Tibial artery (tissue), 4 donors: ENCODE measurements at regions not wholly inside any gene's neighbourhood (a gene's known extent, or its start where the extent isn't known, plus 50 kb on each side); places are given as distances from the start of the nearest gene placed in this dataset.

Experiments used
- DNase-seq, 2 donors: peaks; one replicate each; pipeline ENCODE4 v3.0.0-alpha.2; 2019
- H3K27ac ChIP-seq, 2 donors: fragments of 200-600 bp; sonication (generic) in 1 of 2; 1 replicate in 1 of 2; 2 replicates in 1 of 2; pipeline ENCODE4 v1.5.1; 2018 to 2019; ENCODE audit warnings: mild to moderate bottlenecking in 1 of 2
- H3K27me3 ChIP-seq, 2 donors: fragments of 200-600 bp; sonication (generic) in 1 of 2; one replicate each; pipeline versions ENCODE4 v1.5.1 to v1.6.0; 2016 to 2019
- H3K36me3 ChIP-seq, 3 donors: fragments of 200-600 bp; sonication (generic) in 2 of 3; one replicate each; pipeline ENCODE4 v1.5.1; 2016 to 2019; ENCODE audit warnings: mild to moderate bottlenecking in 2 of 3
- H3K4me1 ChIP-seq, 4 donors: fragments of 200-600 bp; sonication (generic) in 2 of 4; 1 replicate in 3 of 4; 2 replicates in 1 of 4; pipeline ENCODE4 v1.5.1; 2016 to 2019
- H3K4me3 ChIP-seq, 2 donors: fragments of 200-600 bp; sonication (generic) in 1 of 2; 1 replicate in 1 of 2; 2 replicates in 1 of 2; pipeline ENCODE4 v1.5.1; 2018 to 2019; ENCODE audit warnings: mild to moderate bottlenecking in 2 of 2
- H3K9me3 ChIP-seq, 3 donors: fragments of 200-600 bp; sonication (generic) in 1 of 3; one replicate each; pipeline ENCODE4 v1.5.1; 2016 to 2019
- intact Hi-C: fragments of 100-400 bp; cut with DNase I; formaldehyde crosslinking; loops from one replicate; pipeline ENCODE4 v1.15.0; 2023; ENCODE audit warnings: low total_unique reads
- TF ChIP-seq, protein P1 (sequence below), 2 experiments: fragments of 200-600 bp in 1 of 2; fragments of 450-650 bp in 1 of 2; IDR thresholded peaks; one replicate each; pipeline ENCODE4 v1.5.1; 2017 to 2019; ENCODE audit warnings: antibody characterized with exemption in 2 of 2, mild to moderate bottlenecking in 1 of 2, moderate library complexity in 1 of 2

DNA sequence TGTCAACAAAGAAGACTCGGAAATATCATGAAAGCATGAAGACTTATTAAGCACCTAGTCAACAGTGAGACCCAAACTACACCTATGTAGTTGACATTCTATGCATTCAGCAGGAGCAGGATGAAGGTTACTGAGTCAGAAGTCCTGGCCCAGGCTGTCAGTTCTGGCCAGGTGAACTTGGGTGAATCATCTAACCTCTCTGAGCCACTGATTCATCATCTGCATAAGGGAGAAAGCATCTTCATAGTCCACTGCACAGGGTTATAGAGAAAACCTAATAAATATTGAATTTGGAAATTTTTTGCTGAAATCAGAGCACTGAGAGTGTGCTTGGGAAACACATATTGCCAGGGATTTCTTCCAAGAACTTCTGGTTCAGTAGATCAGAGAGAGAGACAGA, 296.0 kb upstream of the SFRP2 start:
- Histone ChIP-seq H3K9me3 (no peaks in the 10 kb centered on the region), H3K27ac (no peak overlapping the region), H3K4me1 (no peaks in the 10 kb centered on the region), H3K27me3 (no peaks in the 10 kb centered on the region), H3K4me3 (no peak overlapping the region), H3K36me3 (no peaks in the 10 kb centered on the region)
- DNase-seq = no peak
- TF ChIP-seq, protein P1, sequence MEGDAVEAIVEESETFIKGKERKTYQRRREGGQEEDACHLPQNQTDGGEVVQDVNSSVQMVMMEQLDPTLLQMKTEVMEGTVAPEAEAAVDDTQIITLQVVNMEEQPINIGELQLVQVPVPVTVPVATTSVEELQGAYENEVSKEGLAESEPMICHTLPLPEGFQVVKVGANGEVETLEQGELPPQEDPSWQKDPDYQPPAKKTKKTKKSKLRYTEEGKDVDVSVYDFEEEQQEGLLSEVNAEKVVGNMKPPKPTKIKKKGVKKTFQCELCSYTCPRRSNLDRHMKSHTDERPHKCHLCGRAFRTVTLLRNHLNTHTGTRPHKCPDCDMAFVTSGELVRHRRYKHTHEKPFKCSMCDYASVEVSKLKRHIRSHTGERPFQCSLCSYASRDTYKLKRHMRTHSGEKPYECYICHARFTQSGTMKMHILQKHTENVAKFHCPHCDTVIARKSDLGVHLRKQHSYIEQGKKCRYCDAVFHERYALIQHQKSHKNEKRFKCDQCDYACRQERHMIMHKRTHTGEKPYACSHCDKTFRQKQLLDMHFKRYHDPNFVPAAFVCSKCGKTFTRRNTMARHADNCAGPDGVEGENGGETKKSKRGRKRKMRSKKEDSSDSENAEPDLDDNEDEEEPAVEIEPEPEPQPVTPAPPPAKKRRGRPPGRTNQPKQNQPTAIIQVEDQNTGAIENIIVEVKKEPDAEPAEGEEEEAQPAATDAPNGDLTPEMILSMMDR (IDR thresholded peaks at IDR 0.05) = no peak
- intact Hi-C loops = no loop called here

DNA sequence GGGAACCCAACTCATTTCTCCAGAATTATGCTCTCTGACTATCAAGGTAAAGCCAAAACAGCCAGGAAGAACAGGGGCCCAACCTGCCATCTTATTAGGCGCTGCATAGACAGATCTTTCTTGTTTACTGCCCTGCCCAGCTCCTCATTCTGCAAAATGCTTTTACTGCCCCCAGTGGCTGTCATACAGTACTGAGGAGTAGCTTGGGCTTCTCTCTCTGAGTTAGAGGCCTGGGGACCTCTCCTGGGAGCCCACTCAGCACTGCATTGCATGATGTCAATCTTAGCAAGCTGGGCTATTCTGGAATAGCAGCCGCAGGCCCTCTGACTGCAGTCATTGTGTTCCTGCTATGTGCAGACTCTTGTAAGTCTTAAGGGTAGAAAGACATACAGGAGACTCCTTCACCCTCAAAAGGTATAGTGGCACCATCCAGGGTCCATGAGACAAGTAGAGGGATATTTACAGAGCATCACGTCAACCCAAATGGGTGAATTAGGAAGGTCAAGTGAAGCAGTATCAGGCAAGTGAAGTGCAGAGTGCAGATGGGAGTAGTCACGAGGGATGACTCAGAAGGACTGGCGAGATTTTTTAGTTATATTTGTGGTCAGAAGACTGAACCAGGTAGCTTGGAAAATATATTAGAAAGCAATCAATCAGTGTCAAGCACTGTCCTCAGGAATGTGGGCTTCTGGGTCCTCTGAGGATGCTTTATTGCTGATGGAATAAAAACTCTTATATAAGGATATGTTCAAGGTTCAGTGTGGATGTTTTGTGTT, 294.1 kb upstream of the SFRP2 start:
- Histone ChIP-seq H3K4me1 (no peaks in the 10 kb centered on the region), H3K27me3 (no peaks in the 10 kb centered on the region), H3K27ac (no peak overlapping the region), H3K36me3 (no peaks in the 10 kb centered on the region), H3K9me3 (no peaks in the 10 kb centered on the region), H3K4me3 (no peak overlapping the region)
- DNase-seq = no peak
- intact Hi-C loops = no loop called here
- TF ChIP-seq, protein P1 (IDR thresholded peaks at IDR 0.05) = no peak

DNA sequence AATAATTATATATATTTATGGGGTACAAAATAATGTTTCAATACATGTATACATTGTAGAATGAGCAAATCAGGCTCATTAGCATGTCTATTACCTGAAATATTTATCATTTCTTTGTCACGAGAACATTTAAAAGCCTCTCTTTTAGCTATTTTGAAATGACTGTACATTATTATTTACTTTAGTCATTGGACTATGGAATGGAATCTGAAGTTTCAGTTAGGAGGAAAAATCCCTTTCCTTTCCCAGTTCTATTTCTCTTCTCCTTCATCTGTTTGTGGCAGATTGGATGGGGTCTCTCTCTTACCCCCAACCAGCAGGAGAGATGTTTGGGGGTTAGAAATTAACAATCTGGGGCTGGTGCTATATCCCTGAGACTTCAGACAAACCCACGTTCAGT, 292.5 kb upstream of the SFRP2 start:
- TF ChIP-seq, protein P1 (IDR thresholded peaks at IDR 0.05) = no peak
- H3K4me1 ChIP-seq = no peaks in the 10 kb centered on the region
- H3K9me3 ChIP-seq = no peaks in the 10 kb centered on the region
- no peaks in the 10 kb centered on the region for H3K36me3 ChIP-seq
- no peak overlapping the region for H3K4me3 ChIP-seq
- DNase-seq = no peak
- intact Hi-C loops = no loop called here
- no peaks in the 10 kb centered on the region for H3K27me3 ChIP-seq
- no peak overlapping the region for H3K27ac ChIP-seq

- H3K36me3 ChIP-seq = no peaks in the 10 kb centered on the region
- intact Hi-C loops = no loop called here
- H3K4me1 ChIP-seq = no peaks in the 10 kb centered on the region
- no peak for DNase-seq
- H3K4me3 ChIP-seq = no peak overlapping the region
- TF ChIP-seq, protein P1 (IDR thresholded peaks at IDR 0.05) = no peak
- no peak overlapping the region for H3K27ac ChIP-seq
- no peaks in the 10 kb centered on the region for H3K9me3 ChIP-seq
- no peaks in the 10 kb centered on the region for H3K27me3 ChIP-seq
Observed at GRCh38 chr4:154078504-154079350, 289.8 kb upstream of the SFRP2 start.

DNA sequence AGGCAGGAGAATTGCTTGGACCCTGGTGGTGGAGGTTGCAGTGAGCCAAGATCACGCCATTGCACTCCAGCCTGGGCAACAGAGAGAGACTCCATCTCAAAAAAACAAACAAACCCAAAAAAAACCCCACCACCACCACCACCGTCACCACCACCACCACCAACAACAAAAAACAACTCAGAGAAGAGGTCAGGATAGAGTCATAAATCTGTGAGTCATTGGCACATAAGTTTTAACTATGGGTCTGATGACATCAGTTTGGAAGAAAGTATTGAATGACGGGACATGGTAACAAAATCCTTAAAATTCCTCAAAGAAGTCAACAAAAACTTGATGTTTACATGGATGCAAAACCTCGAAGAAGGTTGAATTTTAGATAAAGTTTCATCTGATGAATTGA, 288.0 kb upstream of the SFRP2 start:
- DNase-seq = no peak
- intact Hi-C loops = no loop called here
- Histone ChIP-seq H3K27ac (no peak overlapping the region), H3K4me3 (no peak overlapping the region), H3K9me3 (no peaks in the 10 kb centered on the region), H3K36me3 (no peaks in the 10 kb centered on the region), H3K4me1 (no peaks in the 10 kb centered on the region), H3K27me3 (no peaks in the 10 kb centered on the region)
- TF ChIP-seq, protein P1 (IDR thresholded peaks at IDR 0.05) = no peak
